ENCODE measurements at regions not wholly inside any gene's neighbourhood (a gene's known extent, or its start where the extent isn't known, plus 50 kb on each side); places are given as distances from the start of the nearest gene placed in this dataset.
"Not testable (repeated sequence)": the region's sequence is repeated elsewhere in the genome, so short reads cannot be mapped to it uniquely, and the experiment has no call there.

- DNase-seq, result no peak
Observed at GRCh38 chr15:62218841-62219240, 53.8 kb upstream of the C2CD4B start.

- no peak for DNase-seq
Observed at GRCh38 chr15:62219799-62220198, 54.7 kb upstream of the C2CD4B start.

- DNase-seq, result no peak
Observed at GRCh38 chr15:62223020-62223419, 57.9 kb upstream of the C2CD4B start.

- no peak for DNase-seq
Observed at GRCh38 chr15:62228604-62229003, 63.5 kb upstream of the C2CD4B start.

- no peak for DNase-seq
Observed at GRCh38 chr15:62231856-62232255, 66.8 kb upstream of the C2CD4B start.

- DNase-seq, result no peak
Observed at GRCh38 chr15:62240121-62241096, 75.3 kb upstream of the C2CD4B start.

- no peak for DNase-seq
Observed at GRCh38 chr15:62241135-62241770, 76.2 kb upstream of the C2CD4B start.

- DNase-seq, result no peak
Observed at GRCh38 chr15:62242999-62243398, 77.9 kb upstream of the C2CD4B start.

- DNase-seq, result no peak
Observed at GRCh38 chr15:62244762-62245161, 79.7 kb upstream of the C2CD4B start.

GRCh38 chr15:62248277-62248984, 83.3 kb upstream of the C2CD4B start:
- no peak for DNase-seq

GRCh38 chr15:62249501-62249900, 84.4 kb upstream of the C2CD4B start:
- no peak for DNase-seq

GRCh38 chr15:62250186-62250585, 85.1 kb upstream of the C2CD4B start:
- DNase-seq, result no peak

- no peak for DNase-seq
Observed at GRCh38 chr15:62250978-62251377, 85.9 kb upstream of the C2CD4B start.

GRCh38 chr15:62253294-62253693, 88.2 kb upstream of the C2CD4B start:
- no peak for DNase-seq

- peak; percentile 45 for DNase-seq
Observed at GRCh38 chr15:62254137-62254934, 89.3 kb upstream of the C2CD4B start.

GRCh38 chr15:62256430-62256829, 91.3 kb upstream of the C2CD4B start:
- DNase-seq, result not testable (repeated sequence)

- DNase-seq, result no peak
Observed at GRCh38 chr15:62257996-62258521, 93.0 kb upstream of the C2CD4B start.

- no peak for DNase-seq
Observed at GRCh38 chr15:62262305-62262941, 97.3 kb upstream of the C2CD4B start.

GRCh38 chr15:62264196-62264595, 99.1 kb upstream of the C2CD4B start:
- no peak for DNase-seq

GRCh38 chr15:62269504-62269903, 104.4 kb upstream of the C2CD4B start:
- no peak for DNase-seq

- DNase-seq, result no peak
Observed at GRCh38 chr15:62270216-62270921, 105.3 kb upstream of the C2CD4B start.

All from CD4-positive, alpha-beta T cell treated with Interleukin-10 for 1 hour (primary cell).